GM21723 (cell line): ENCODE measurements at regions not wholly inside any gene's neighbourhood (a gene's known extent, or its start where the extent isn't known, plus 50 kb on each side); places are given as distances from the start of the nearest gene placed in this dataset.
"Not testable (repeated sequence)": the region's sequence is repeated elsewhere in the genome, so short reads cannot be mapped to it uniquely, and the experiment has no call there.

Experiments
- ATAC-seq: cut with Tn5 transposase; IDR thresholded peaks from one replicate; pipeline ENCODE4 v1.9.1; 2021; ENCODE audit warnings: mild to moderate bottlenecking, moderate library complexity; ENCODE audit not compliant: unreplicated experiment

GRCh38 chr3:4067893-4068292, 235.3 kb upstream of the SETMAR start:
- ATAC-seq = no peak

DNA sequence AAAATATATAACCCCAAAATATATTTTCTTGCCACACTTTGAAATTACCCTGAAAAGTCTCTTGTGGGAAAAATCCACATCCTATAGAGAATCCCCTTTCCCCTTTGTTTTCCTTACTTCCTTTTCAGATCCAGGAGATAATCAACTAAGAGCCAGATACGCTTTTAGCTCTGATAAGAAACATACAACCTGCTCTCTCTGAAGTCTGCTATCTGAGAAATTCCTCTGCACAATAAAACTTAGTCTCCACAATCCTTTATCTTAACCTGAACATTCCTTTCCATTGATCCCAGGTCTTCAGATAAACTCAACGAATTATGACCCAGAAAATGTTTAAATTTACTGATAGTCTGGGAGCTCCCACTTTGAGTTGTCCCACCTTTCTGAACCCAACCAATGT, 233.4 kb upstream of the SETMAR start:
- no peak for ATAC-seq

GRCh38 chr3:4071481-4072184, 231.5 kb upstream of the SETMAR start:
- no peak for ATAC-seq

- ATAC-seq = not testable (repeated sequence)
These were observed 225.9 kb upstream of the SETMAR start for GRCh38 chr3:4077278-4077677.

DNA sequence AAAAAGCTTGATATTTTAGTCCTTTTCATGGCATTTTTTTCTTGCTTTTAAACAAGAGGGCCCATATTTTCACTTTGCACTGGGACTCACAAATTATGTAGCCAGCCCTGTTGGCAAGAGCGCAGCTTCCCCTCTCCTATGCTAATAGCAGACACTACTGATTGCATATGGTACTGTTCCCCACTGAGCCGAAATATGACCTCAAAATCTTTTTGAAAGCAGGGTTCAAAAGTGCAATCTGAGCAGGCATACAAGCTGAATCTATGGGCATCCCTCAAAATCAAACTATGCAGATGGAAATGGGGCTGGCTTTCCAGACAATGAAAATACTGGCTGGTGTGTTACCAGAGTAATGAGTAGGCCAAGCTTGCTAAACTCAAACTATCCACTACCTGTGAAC, 225.2 kb upstream of the SETMAR start:
- no peak for ATAC-seq

GRCh38 chr3:4078903-4079302, 224.3 kb upstream of the SETMAR start:
- ATAC-seq = peak; percentile 67

GRCh38 chr3:4079339-4080195, 223.6 kb upstream of the SETMAR start:
- no peak for ATAC-seq

GRCh38 chr3:4083225-4084015, 219.7 kb upstream of the SETMAR start:
- ATAC-seq = no peak

DNA sequence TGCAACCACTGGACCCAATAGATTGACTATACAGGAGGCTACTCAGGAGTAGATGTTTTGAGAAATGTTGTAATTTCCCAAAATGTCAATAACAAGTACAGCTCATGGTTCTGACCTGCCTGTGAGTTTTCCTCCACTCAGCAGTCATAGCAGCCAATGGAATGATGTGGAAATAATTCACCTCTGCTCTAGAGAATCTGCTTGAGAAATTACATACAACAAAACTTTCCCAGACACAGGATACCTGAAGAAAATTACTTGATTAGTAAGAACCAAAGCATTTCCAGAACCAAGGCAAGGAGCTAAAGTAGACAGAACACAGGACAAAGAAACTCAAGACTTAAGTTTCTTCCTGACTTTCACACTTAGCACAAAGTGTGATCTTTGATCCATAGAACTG, 218.9 kb upstream of the SETMAR start:
- ATAC-seq = no peak

GRCh38 chr3:4086662-4087061, 216.5 kb upstream of the SETMAR start:
- not testable (repeated sequence) for ATAC-seq

DNA sequence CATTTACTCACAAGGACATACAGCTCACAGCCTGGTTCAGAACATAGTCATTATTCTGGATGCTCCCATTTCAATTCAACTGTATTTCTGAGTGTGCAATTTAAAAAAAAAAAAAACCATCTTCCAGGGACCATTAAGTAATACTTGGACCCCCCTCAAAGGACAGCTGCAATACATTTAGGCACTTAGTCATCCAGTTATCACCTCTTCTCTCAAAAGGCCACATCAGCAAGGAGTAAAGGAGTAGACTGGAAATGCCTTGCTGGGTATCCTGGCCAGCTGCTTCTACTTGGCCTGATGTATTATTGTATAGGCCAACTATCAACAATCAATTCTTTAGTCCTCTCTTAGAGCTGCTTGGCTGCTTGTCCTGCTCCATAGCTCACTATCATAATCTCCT, 211.4 kb upstream of the SETMAR start:
- no peak for ATAC-seq

GRCh38 chr3:4097801-4098200, 205.4 kb upstream of the SETMAR start:
- ATAC-seq = no peak

DNA sequence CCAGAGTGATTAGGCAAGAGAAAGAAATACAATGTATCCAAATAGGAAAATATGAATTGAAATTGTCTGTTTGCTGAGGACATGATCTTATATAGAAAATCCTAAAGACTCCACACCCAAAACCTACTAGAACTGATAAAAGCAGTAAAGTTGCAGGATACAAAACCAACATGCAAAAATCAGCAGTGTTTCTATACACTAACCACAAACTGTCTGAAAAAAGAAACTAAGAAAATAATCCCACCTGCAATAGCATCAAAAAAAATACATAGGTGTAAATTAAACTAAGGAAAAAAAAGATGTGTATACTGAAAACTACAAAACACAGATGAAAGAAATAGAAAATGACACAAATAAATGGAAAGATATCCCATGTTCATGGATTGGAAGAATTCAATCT, 203.6 kb upstream of the SETMAR start:
- no peak for ATAC-seq

- no peak for ATAC-seq
These were observed 195.7 kb upstream of the SETMAR start for GRCh38 chr3:4107430-4107829.

DNA sequence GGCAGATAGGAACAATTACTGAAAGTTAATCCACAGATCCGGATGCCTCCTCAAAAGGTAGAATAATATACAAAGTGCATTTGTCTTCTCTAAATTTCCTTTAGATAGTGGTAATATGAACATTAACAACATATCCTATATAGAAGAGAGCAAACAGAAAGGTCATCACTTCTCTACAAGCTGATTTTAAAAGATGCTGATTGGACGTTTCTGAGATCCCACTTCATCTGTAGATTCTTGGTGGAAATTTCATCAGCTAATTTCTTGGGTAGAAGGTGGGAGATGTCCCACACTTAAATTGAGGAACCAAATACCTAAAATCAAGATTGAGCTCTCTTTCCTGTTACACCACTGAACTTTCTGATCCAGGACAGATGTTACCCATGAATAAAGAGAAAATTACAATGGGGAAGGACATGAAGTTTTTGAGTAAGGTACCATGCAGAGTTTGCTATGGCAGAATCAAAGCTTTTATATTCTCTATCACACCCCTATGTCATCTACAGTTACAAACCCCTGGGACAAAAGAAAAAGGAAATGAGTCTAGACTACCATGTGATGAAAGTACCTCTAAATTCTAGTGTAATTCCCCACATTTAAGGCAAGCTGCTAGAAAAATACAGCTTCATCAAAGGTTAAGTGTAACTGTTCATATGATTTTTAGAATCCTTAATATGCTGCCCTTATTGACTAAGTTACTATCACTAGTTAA, 189.2 kb upstream of the SETMAR start:
- no peak for ATAC-seq

DNA sequence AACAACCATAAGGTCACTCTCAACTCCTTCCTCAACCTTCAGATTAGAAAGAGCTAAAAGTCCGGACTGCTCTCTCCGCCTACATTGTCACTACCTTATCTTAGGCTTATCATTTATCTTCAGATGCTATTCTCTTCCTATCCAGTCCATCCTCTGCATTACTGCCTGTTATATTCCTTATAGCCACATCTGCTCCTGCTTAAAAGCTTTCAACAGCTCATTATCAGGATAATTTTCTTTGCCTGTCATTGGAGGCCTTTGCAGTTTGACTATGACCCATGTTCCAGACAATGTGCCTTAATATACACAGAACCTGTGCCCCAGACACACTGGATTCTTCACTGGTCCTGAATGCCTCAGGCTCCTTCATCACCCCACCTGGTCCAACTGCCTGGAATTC, 184.1 kb upstream of the SETMAR start:
- ATAC-seq = no peak

GRCh38 chr3:4125576-4125975, 177.6 kb upstream of the SETMAR start:
- ATAC-seq = no peak

DNA sequence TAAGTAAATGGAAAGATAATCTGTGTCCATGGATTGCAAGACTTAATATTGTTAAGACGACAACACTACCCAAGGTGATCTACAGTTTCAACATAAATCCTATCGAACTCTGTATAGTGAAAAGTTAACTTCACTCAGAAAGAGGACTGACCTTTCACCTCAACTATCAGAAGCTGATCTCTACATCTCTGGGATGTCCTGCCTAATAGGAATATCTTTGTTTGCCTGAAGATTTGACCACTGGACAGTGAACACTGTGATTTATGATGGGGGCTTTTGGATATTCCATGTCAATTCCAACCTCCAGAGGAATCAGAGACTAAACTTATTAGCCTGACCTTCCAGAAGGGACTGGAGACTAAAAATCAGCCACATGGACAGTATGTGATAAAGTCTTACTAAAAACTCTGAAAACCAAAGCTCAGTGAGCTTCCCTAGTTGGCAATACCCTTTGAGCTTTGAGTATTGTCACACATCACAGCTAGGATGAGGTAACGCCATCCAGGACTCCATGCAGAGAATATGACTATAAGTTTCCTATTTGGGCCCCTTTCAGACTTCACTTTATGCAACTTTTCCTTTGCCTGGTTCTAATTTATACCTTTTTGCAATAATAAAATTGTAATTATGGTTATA, 164.9 kb upstream of the SETMAR start:
- no peak for ATAC-seq

DNA sequence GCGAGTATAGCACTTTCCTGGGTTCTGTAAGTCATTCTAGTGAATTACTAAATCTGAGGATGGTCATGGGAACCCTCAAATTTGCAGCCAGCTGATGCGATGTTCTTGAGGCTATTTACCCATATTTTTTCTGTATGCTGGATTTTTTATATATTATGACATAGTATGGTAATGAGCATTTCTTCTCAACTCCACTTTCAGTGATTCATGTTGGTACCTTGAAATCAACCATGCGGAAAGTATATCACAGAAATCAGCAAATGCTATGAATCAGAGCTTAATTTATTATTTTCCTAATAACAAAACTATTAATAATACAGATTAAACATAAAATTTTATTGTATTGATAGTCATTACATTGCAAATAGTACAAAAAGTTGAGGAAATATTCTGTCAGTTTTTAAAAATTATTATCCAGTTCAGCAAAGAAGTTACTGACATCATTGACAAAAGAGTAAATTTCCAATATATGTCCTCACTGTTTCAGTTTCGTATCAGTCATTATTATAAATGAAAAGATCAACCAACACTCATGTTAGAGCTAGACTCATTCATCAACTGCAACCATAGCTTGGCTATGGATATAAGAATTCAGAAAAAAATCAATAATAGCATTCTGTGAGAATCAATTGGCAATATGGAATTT, 164.3 kb upstream of the SETMAR start:
- ATAC-seq = no peak
